Thymus (tissue), 11 donors: ENCODE measurements at regions not wholly inside any gene's neighbourhood (a gene's known extent, or its start where the extent isn't known, plus 50 kb on each side); places are given as distances from the start of the nearest gene placed in this dataset.
A peak's percentile ranks its signal among the peaks of the same experiment; 100 is the strongest.

Experiments used
- DNase-seq, 9 donors: peaks; one replicate each; pipeline ENCODE4 v3.0.0-alpha.2; 2013; ENCODE audit warnings: low spot score in 9 of 9, low read depth in 6 of 9, missing footprints in 1 of 9
- H3K27ac ChIP-seq, 2 donors: one replicate each; pipeline ENCODE4 v1.5.1; 2013; ENCODE audit warnings: control low read depth in 1 of 2, low read depth in 1 of 2, low read length in 1 of 2, mild to moderate bottlenecking in 1 of 2, moderate library complexity in 1 of 2
- H3K27me3 ChIP-seq, 2 donors: one replicate each; pipeline ENCODE4 v1.5.1; 2013; ENCODE audit warnings: low read length in 1 of 2; ENCODE audit not compliant: control insufficient read depth in 2 of 2, insufficient read depth in 1 of 2
- H3K36me3 ChIP-seq, 2 donors: one replicate each; pipeline ENCODE4 v1.5.1; 2013; ENCODE audit warnings: low read length in 1 of 2, mild to moderate bottlenecking in 1 of 2, moderate library complexity in 1 of 2; ENCODE audit not compliant: control insufficient read depth in 2 of 2, insufficient read depth in 2 of 2
- H3K4me1 ChIP-seq, 2 donors: one replicate each; pipeline ENCODE4 v1.5.1; 2013; ENCODE audit warnings: low read length in 2 of 2; ENCODE audit not compliant: control insufficient read depth in 2 of 2, insufficient read depth in 2 of 2
- H3K4me3 ChIP-seq, 2 donors: one replicate each; pipeline ENCODE4 v1.5.1; 2013; ENCODE audit warnings: low read length in 2 of 2, control low read depth in 1 of 2, mild to moderate bottlenecking in 1 of 2
- H3K9me3 ChIP-seq, 2 donors: one replicate each; pipeline ENCODE4 v1.5.1; 2013; ENCODE audit warnings: low read length in 1 of 2, mild to moderate bottlenecking in 1 of 2; ENCODE audit not compliant: control insufficient read depth in 2 of 2, insufficient read depth in 1 of 2
- WGBS: extraction: QIAGEN DNeasy Blood & Tissue Kit; methylation state at CpG from one replicate; pipeline ENCODE4 v1.1.7; 2013; 5-methylcytosine and 5-hydroxymethylcytosine counted together
- donor health status: healthy.

GRCh38 chr1:185377831-185378230 lies 60.8 kb upstream of the IVNS1ABP start:
- H3K27ac ChIP-seq = no peak overlapping the region
- H3K4me1 ChIP-seq = no peaks in the 10 kb centered on the region
- H3K27me3 ChIP-seq = no peaks in the 10 kb centered on the region
- 98% methylated on average over 3 of the region's 3 CpGs for WGBS
- DNase-seq = no peak
- H3K36me3 ChIP-seq = no peaks in the 10 kb centered on the region
- no peaks in the 10 kb centered on the region for H3K9me3 ChIP-seq
- H3K4me3 ChIP-seq = no peak overlapping the region

- DNase-seq = no peak
- no peaks in the 10 kb centered on the region for H3K36me3 ChIP-seq
- no peak overlapping the region for H3K4me3 ChIP-seq
- no peaks in the 10 kb centered on the region for H3K9me3 ChIP-seq
- H3K4me1 ChIP-seq = no peaks in the 10 kb centered on the region
- H3K27me3 ChIP-seq = no peaks in the 10 kb centered on the region
- no peak overlapping the region for H3K27ac ChIP-seq
- 85% methylated on average over 7 of the region's 7 CpGs for WGBS
These were observed 60.0 kb upstream of the IVNS1ABP start for GRCh38 chr1:185376840-185377635.

GRCh38 chr1:185376288-185376687 lies 59.2 kb upstream of the IVNS1ABP start:
- Histone ChIP-seq H3K4me1 (no peaks in the 10 kb centered on the region), H3K27me3 (no peaks in the 10 kb centered on the region), H3K4me3 (no peak overlapping the region), H3K36me3 (no peaks in the 10 kb centered on the region), H3K27ac (no peak overlapping the region), H3K9me3 (no peaks in the 10 kb centered on the region)
- 94% methylated on average over 2 of the region's 2 CpGs for WGBS
- DNase-seq = no peak

GRCh38 chr1:185375583-185375982 lies 58.5 kb upstream of the IVNS1ABP start:
- Histone ChIP-seq H3K4me3 (no peak overlapping the region), H3K27ac (no peak overlapping the region), H3K4me1 (no peaks in the 10 kb centered on the region), H3K27me3 (no peaks in the 10 kb centered on the region), H3K9me3 (no peaks in the 10 kb centered on the region), H3K36me3 (no peaks in the 10 kb centered on the region)
- WGBS = 93% methylated on average over 6 of the region's 6 CpGs
- DNase-seq = no peak

DNA sequence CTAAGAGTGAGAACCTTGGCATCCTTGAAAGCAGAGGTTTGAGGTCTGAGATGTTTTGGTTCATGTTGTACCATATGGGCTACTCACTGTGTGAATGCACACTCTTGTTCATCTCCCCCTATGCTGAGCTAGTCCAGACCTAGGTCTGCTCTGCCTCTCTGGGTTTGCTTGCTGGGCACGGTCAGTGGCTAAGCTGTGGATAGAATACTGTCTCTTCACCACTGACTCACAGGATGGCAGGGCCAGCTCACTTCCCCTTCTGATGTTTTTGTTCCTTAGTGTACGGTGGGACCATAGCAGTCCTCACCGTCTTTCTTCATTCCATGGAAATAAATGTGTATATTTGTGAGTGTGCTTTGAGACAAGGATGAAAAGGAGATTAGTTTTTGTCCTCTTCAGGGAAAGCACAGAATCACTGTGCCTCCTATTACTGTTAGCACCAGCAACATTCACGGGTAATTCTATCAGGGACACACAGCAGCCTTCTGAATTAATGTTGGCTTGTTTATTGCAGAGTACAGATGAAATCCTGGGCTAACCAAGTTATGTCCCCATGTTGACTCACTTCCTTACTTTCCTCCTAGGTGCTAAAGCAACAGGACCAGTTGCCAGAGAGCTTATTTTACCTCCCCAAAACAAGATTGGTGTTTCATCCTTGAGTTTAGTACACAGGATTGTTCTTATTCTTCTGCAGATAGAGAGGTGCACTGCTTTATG lies 56.9 kb upstream of the IVNS1ABP start:
- 93% methylated on average over 4 of the region's 4 CpGs for WGBS
- no peaks in the 10 kb centered on the region for H3K27me3 ChIP-seq
- no peaks in the 10 kb centered on the region for H3K36me3 ChIP-seq
- no peaks in the 10 kb centered on the region for H3K9me3 ChIP-seq
- H3K4me1 ChIP-seq = no peaks in the 10 kb centered on the region
- no peak overlapping the region for H3K4me3 ChIP-seq
- DNase-seq = no peak
- peak overlapping the region in 1 of 2 donors; percentile 25 for H3K27ac ChIP-seq

DNA sequence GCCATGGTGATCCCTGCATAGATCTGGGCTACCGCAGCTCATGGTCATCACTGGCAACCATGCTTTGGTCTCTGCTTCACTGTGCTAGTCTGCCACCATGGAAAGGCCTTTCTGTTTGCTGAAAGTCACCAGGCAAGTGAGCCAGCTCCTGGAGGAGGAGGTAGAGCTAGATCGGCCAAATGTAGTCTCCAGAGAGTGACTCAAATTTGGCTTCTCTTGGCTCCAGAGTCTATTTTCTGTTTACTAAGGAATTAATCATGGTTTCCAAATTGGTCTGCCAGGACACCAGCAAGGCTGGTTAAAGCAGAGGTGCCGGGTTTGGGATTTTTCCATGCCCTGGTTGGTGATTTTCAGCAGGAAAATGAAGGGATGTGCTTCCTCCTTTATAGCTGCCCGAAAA lies 52.7 kb upstream of the IVNS1ABP start:
- H3K27ac ChIP-seq = no peak overlapping the region
- H3K4me3 ChIP-seq = no peak overlapping the region
- no peaks in the 10 kb centered on the region for H3K36me3 ChIP-seq
- DNase-seq = no peak
- H3K27me3 ChIP-seq = no peaks in the 10 kb centered on the region
- no peaks in the 10 kb centered on the region for H3K4me1 ChIP-seq
- H3K9me3 ChIP-seq = no peaks in the 10 kb centered on the region
- 95% methylated on average over 4 of the region's 4 CpGs for WGBS

- Histone ChIP-seq H3K27ac (no peak overlapping the region), H3K36me3 (no peaks in the 10 kb centered on the region), H3K9me3 (no peaks in the 10 kb centered on the region), H3K27me3 (no peaks in the 10 kb centered on the region), H3K4me1 (no peaks in the 10 kb centered on the region), H3K4me3 (no peak overlapping the region)
- WGBS = 95% methylated on average over 1 of the region's 1 CpG
- DNase-seq = no peak
These were observed 52.0 kb upstream of the IVNS1ABP start for GRCh38 chr1:185368913-185369491.

GRCh38 chr1:185368313-185368855 lies 51.3 kb upstream of the IVNS1ABP start:
- Histone ChIP-seq H3K9me3 (no peaks in the 10 kb centered on the region), H3K27me3 (no peaks in the 10 kb centered on the region), H3K36me3 (no peaks in the 10 kb centered on the region), H3K4me1 (no peaks in the 10 kb centered on the region), H3K27ac (no peak overlapping the region), H3K4me3 (no peak overlapping the region)
- WGBS = 96% methylated on average over 3 of the region's 3 CpGs
- DNase-seq = no peak

- no peaks in the 10 kb centered on the region for H3K36me3 ChIP-seq
- H3K9me3 ChIP-seq = no peaks in the 10 kb centered on the region
- DNase-seq = no peak
- no peaks in the 10 kb centered on the region for H3K27me3 ChIP-seq
- H3K4me1 ChIP-seq = no peaks in the 10 kb centered on the region
- 96% methylated on average over 6 of the region's 6 CpGs for WGBS
- H3K27ac ChIP-seq = no peak overlapping the region
- H3K4me3 ChIP-seq = no peak overlapping the region
These were observed 50.2 kb upstream of the IVNS1ABP start for GRCh38 chr1:185367218-185367617.
